ENCODE measurements at regions not wholly inside any gene's neighbourhood (a gene's known extent, or its start where the extent isn't known, plus 50 kb on each side); places are given as distances from the start of the nearest gene placed in this dataset.

- Histone ChIP-seq H3K4me3 (ENCODE audit: low read depth in 1 of 3, low read length in 3 of 3) (no peak overlapping the region), H3K27me3 (ENCODE audit: control insufficient read depth in 4 of 4, insufficient read depth in 4 of 4, low read length in 3 of 4) (no peaks in the 10 kb centered on the region), H3K9me3 (ENCODE audit: control insufficient read depth in 4 of 4, low read length in 3 of 4) (no peaks in the 10 kb centered on the region), H3K36me3 (ENCODE audit: control insufficient read depth in 4 of 4, insufficient read depth in 3 of 4, low read depth in 1 of 4, low read length in 3 of 4) (no peaks in the 10 kb centered on the region), H3K4me1 (ENCODE audit: control insufficient read depth in 4 of 4, insufficient read depth in 4 of 4, low read length in 3 of 4) (no peaks in the 10 kb centered on the region), H3K27ac (ENCODE audit: low read depth in 1 of 2, low read length in 2 of 2) (no peak overlapping the region), H3K9ac (ENCODE audit: low read depth in 1 of 2, low read length in 2 of 2) (no peak overlapping the region)
- 89% methylated on average over 24 of the region's 24 CpGs for WGBS
- no peak for DNase-seq (ENCODE audit: low spot score)
- TF ChIP-seq TAF1 (conservative IDR thresholded peaks at IDR 0.05) (no peak), REST (IDR thresholded peaks at IDR 0.05) (no peak), YY1 (IDR thresholded peaks at IDR 0.05) (no peak), GABPA (IDR thresholded peaks at IDR 0.05 in 1 of 2, conservative IDR thresholded peaks at IDR 0.05 in 1 of 2) (no peak), MAX (IDR thresholded peaks at IDR 0.05) (no peak), CTCF (IDR thresholded peaks at IDR 0.05; ENCODE audit: low read depth, low read length, missing input control) (no peak), FOXA2 (IDR thresholded peaks at IDR 0.05) (no peak), RAD21 (IDR thresholded peaks at IDR 0.05) (no peak), NR2F2 (IDR thresholded peaks at IDR 0.05) (no peak), ATF3 (IDR thresholded peaks at IDR 0.05) (no peak), RXRA (IDR thresholded peaks at IDR 0.05) (no peak), JUND (IDR thresholded peaks at IDR 0.05) (no peak), ZBTB33 (IDR thresholded peaks at IDR 0.05) (no peak), FOXA1 (IDR thresholded peaks at IDR 0.05) (no peak), SP1 (IDR thresholded peaks at IDR 0.05) (no peak), HNF4G (IDR thresholded peaks at IDR 0.05) (no peak), HNF4A (conservative IDR thresholded peaks at IDR 0.05) (no peak), EGR1 (IDR thresholded peaks at IDR 0.05; ENCODE audit: low read depth in 2 of 2) (no peak)
Measured at GRCh38 chr10:128475686-128476367, 349.6 kb upstream of the MKI67 start.

All from liver (tissue), 8 donors.